NT2/D1 (cell line): ENCODE measurements at regions not wholly inside any gene's neighbourhood (a gene's known extent, or its start where the extent isn't known, plus 50 kb on each side); places are given as distances from the start of the nearest gene placed in this dataset.

Experiments used
- DNase-seq: peaks from one replicate; pipeline ENCODE4 v3.0.0-alpha.2; 2011; ENCODE audit warnings: low read depth, low spot score
- H3K27me3 ChIP-seq: 2 replicates; pipeline ENCODE4 v1.6.0; 2011; ENCODE audit warnings: mild to moderate bottlenecking; ENCODE audit not compliant: insufficient read length, insufficient read depth
- H3K36me3 ChIP-seq: 2 replicates; pipeline ENCODE4 v1.6.1; 2011; ENCODE audit warnings: mild to moderate bottlenecking, low read length, mixed read lengths; ENCODE audit not compliant: insufficient read depth, insufficient read length
- H3K4me1 ChIP-seq: 2 replicates; pipeline ENCODE4 v1.5.1; 2011; ENCODE audit not compliant: insufficient read depth, insufficient read length
- H3K4me3 ChIP-seq: 2 replicates; pipeline ENCODE4 v1.5.1; 2011; ENCODE audit warnings: low read depth; ENCODE audit not compliant: insufficient read length
- H3K9ac ChIP-seq: 2 replicates; pipeline ENCODE4 v1.6.0; 2011; ENCODE audit warnings: low read depth; ENCODE audit not compliant: insufficient read length
- H3K9me3 ChIP-seq: 2 replicates; pipeline ENCODE4 v1.5.1; 2011; ENCODE audit warnings: mild to moderate bottlenecking, low read length; ENCODE audit not compliant: insufficient read depth
- SUZ12 ChIP-seq: IDR thresholded peaks from 2 replicates; pipeline ENCODE4 v1.6.1; 2011; ENCODE audit not compliant: insufficient read length, insufficient read depth; ENCODE audit errors: extremely low read depth
- YY1 ChIP-seq: IDR thresholded peaks from 2 replicates; pipeline ENCODE4 v1.6.1; 2011; ENCODE audit not compliant: insufficient read length, insufficient read depth
- ZNF274 ChIP-seq: IDR thresholded peaks from 2 replicates; pipeline ENCODE4 v1.6.1; 2011; ENCODE audit warnings: mild to moderate bottlenecking, low read depth, low read length

DNA sequence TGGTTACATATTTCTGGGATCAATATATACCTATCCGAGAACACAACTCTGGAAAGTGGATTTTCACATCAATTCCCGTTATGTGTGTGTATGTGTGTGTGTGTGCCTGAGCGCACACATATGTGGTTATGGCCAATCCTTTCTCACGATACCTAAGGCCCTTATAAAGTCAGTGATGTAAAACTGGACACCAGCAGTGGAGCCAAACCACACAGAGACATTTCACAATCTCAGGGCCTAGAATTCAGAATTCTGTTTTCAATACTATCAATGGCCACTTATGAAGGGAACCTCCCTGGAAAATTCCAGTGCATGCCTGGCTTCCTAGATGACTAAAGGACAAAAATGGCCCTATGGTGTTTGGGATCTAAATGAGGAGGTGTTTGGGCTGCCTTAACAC lies 187.3 kb upstream of the UBL3 start:
- no peaks in the 10 kb centered on the region for H3K9me3 ChIP-seq
- no peaks in the 10 kb centered on the region for H3K27me3 ChIP-seq
- H3K4me1 ChIP-seq: no peaks in the 10 kb centered on the region
- TF ChIP-seq SUZ12: no peak
- TF ChIP-seq YY1: no peak
- TF ChIP-seq ZNF274: no peak
- DNase-seq: no peak
- H3K36me3 ChIP-seq: no peaks in the 10 kb centered on the region
- no peak overlapping the region for H3K9ac ChIP-seq
- no peak overlapping the region for H3K4me3 ChIP-seq

- H3K36me3 ChIP-seq: no peaks in the 10 kb centered on the region
- DNase-seq: no peak
- TF ChIP-seq SUZ12 (no peak), ZNF274 (no peak), YY1 (no peak)
- H3K4me1 ChIP-seq: no peaks in the 10 kb centered on the region
- H3K27me3 ChIP-seq: no peaks in the 10 kb centered on the region
- no peak overlapping the region for H3K9ac ChIP-seq
- H3K4me3 ChIP-seq: no peak overlapping the region
- no peaks in the 10 kb centered on the region for H3K9me3 ChIP-seq
These were observed 186.9 kb upstream of the UBL3 start for GRCh38 chr13:30037306-30037705.

GRCh38 chr13:30034458-30034795 lies 184.0 kb upstream of the UBL3 start:
- Histone ChIP-seq H3K9me3 (no peaks in the 10 kb centered on the region), H3K36me3 (no peaks in the 10 kb centered on the region), H3K4me1 (no peaks in the 10 kb centered on the region), H3K27me3 (no peaks in the 10 kb centered on the region), H3K9ac (no peak overlapping the region), H3K4me3 (no peak overlapping the region)
- DNase-seq: no peak
- TF ChIP-seq SUZ12: no peak
- no peak for TF ChIP-seq ZNF274
- no peak for TF ChIP-seq YY1

GRCh38 chr13:30033681-30034457 lies 183.5 kb upstream of the UBL3 start:
- no peak overlapping the region for H3K4me3 ChIP-seq
- H3K36me3 ChIP-seq: no peaks in the 10 kb centered on the region
- no peaks in the 10 kb centered on the region for H3K9me3 ChIP-seq
- no peak for DNase-seq
- no peaks in the 10 kb centered on the region for H3K4me1 ChIP-seq
- no peak overlapping the region for H3K9ac ChIP-seq
- no peaks in the 10 kb centered on the region for H3K27me3 ChIP-seq
- TF ChIP-seq SUZ12 (no peak), ZNF274 (no peak), YY1 (no peak)

GRCh38 chr13:30032263-30032662 lies 181.8 kb upstream of the UBL3 start:
- no peaks in the 10 kb centered on the region for H3K4me1 ChIP-seq
- no peak overlapping the region for H3K4me3 ChIP-seq
- DNase-seq: no peak
- TF ChIP-seq ZNF274 (no peak), YY1 (no peak), SUZ12 (no peak)
- H3K9me3 ChIP-seq: no peaks in the 10 kb centered on the region
- no peaks in the 10 kb centered on the region for H3K36me3 ChIP-seq
- H3K27me3 ChIP-seq: no peaks in the 10 kb centered on the region
- no peak overlapping the region for H3K9ac ChIP-seq

DNA sequence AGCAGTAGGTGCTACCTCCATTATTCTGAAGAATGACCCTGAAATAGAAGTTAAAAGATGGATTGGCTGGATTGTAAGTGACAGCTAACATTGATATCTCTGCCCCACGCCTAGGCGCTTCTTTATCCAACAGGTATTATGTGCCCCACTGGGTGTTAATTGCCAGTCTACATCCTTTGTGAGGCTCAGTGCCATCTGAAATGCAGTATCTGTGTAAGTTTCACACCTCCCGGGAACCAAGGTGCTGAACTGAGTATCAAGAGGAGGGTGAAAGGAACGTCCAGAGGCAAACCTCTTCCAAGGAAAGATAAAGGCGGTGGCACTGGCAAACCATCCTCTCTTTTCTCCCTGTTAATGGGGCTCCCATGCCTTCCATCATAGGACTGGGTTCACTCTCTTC lies 181.1 kb upstream of the UBL3 start:
- Histone ChIP-seq H3K9me3 (no peaks in the 10 kb centered on the region), H3K9ac (no peak overlapping the region), H3K27me3 (no peaks in the 10 kb centered on the region), H3K4me1 (no peaks in the 10 kb centered on the region), H3K36me3 (no peaks in the 10 kb centered on the region), H3K4me3 (no peak overlapping the region)
- TF ChIP-seq ZNF274 (no peak), YY1 (no peak), SUZ12 (no peak)
- no peak for DNase-seq

DNA sequence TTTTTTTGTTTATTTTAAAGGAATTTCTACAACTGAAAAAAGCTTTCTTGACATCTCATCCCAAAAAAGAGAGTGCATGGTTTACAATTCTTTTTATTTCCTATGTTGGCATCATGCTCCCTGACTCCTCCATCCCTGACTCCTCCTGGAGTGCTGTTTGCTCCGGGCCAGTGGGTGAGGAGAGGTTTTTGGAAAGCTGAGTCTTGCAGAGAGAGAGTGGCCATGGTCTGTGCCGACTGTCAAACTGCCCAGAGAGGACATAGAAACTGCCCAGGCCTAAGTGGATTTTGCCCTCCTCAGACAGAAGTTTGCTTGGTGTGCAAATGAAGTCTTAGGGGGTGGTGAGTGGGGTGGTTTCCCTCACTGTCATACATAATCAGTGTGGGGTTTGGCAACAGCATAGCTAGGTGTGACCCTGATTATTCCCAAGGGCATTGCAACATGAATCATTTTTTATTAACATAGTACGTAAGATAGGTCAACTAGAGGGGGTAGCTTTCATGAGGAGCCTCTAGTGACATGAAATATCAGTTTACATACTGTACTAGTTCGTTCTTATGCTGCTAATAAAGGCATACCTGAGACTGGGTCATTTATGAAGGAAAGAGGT lies 179.8 kb upstream of the UBL3 start:
- H3K9ac ChIP-seq: no peak overlapping the region
- H3K36me3 ChIP-seq: no peaks in the 10 kb centered on the region
- no peak overlapping the region for H3K4me3 ChIP-seq
- no peaks in the 10 kb centered on the region for H3K4me1 ChIP-seq
- no peak for TF ChIP-seq ZNF274
- no peak for TF ChIP-seq YY1
- no peak for TF ChIP-seq SUZ12
- H3K27me3 ChIP-seq: no peaks in the 10 kb centered on the region
- no peak for DNase-seq
- H3K9me3 ChIP-seq: no peaks in the 10 kb centered on the region
